ENCODE measurements at regions not wholly inside any gene's neighbourhood (a gene's known extent, or its start where the extent isn't known, plus 50 kb on each side); places are given as distances from the start of the nearest gene placed in this dataset.

DNA sequence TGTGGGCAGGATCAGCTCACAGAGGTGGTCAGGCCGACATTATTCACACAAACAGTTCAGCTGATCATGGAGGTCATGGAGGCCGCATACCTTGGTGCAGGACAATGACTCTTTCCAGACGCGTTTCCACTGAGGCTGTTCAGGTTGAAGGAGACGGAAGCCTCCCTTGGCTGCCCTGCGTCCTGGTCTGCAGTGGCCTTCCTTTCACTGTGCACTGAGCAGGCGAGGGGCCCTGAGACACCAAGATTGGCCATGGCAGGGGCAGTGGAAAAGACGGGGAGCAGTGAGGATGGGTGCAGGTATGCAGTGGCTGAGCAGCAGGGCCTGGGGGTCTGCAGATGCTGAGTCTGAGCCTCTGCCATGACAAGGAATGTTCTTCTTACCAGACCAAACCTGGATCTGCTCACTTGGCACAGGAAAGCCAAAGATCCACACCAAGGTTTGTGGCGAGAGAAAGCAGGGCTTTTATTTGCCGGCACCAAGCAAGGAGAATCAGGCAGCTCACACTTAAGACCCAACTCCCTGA is 263.3 kb downstream of the GLRX3 start:
- no peak for DNase-seq (ENCODE audit: low read depth, low spot score)
- no peak overlapping the region for H3K4me3 ChIP-seq (ENCODE audit: low read depth, low read length)
- TF ChIP-seq, protein P1, sequence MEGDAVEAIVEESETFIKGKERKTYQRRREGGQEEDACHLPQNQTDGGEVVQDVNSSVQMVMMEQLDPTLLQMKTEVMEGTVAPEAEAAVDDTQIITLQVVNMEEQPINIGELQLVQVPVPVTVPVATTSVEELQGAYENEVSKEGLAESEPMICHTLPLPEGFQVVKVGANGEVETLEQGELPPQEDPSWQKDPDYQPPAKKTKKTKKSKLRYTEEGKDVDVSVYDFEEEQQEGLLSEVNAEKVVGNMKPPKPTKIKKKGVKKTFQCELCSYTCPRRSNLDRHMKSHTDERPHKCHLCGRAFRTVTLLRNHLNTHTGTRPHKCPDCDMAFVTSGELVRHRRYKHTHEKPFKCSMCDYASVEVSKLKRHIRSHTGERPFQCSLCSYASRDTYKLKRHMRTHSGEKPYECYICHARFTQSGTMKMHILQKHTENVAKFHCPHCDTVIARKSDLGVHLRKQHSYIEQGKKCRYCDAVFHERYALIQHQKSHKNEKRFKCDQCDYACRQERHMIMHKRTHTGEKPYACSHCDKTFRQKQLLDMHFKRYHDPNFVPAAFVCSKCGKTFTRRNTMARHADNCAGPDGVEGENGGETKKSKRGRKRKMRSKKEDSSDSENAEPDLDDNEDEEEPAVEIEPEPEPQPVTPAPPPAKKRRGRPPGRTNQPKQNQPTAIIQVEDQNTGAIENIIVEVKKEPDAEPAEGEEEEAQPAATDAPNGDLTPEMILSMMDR (IDR thresholded peaks at IDR 0.05; ENCODE audit: low read depth, low read length) = no peak
- in situ Hi-C loops (cut with HindIII; ENCODE audit: low sequenced_read_pairs) = no loop called here

DNA sequence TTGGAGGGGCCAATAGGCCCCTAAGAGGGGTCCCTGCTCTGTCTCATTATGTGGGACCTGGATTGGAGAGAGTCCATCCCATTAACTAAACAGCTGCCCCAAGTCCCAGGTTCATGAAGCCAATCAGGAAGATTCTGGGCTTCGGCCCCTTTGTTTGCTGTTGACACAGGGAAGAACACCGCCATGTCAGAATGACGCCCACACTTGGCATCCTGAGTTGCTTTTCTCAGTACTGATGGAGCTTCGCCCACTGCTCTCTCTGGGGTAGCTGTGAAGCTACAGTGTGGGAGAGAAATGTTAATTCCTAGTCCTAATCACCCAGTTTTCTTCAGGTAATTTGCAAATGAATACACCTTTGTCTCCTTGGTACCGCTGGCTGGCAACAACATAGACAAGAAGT is 264.7 kb downstream of the GLRX3 start:
- H3K4me3 ChIP-seq (ENCODE audit: low read depth, low read length) = no peak overlapping the region
- no peak for DNase-seq (ENCODE audit: low read depth, low spot score)
- in situ Hi-C loops (cut with HindIII; ENCODE audit: low sequenced_read_pairs) = no loop called here
- TF ChIP-seq, protein P1 (IDR thresholded peaks at IDR 0.05; ENCODE audit: low read depth, low read length) = no peak

DNA sequence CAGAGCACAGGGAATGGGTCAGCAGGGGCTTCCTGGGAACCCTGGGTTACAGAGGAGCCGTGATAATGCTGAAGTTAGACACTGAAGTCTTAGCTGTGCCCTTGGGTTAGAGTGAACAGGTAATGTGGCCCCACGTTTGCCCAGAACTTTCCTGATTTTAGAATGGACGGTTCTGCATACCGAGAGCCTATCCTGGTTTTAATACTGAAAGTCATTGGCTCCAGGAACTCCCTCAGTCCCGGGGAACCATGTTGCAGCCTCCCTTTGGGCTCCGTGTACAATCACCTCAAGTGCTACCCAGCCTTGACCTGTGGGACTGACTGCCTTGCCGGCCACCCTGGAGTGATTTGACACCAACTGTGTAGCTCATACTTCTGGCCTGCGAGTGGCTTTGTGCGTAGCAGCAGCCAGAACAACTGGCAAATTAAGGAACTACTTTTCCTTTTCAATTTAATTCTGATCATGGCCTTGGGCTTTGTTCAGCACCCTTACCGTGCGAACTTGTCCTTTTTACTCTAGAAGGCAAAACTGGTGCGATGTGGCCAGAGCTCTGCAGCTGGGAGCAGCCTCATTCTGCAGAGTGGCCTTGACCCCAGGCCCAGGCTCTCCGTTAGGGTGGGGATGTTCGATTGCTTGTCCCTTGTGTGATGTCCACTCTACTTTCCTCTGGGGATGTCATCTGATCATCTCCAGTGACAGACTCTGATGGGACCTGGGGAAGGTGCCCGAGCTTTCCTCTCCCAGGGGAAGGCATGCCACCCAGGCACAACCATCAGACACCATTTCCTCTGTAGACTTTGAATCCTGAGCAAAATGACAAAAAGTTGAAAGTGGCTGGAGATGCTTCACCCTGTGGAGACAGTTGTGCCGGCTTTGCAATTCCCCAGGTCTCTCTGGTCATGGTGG is 265.9 kb downstream of the GLRX3 start:
- DNase-seq (ENCODE audit: low read depth, low spot score) = no peak
- TF ChIP-seq, protein P1 (IDR thresholded peaks at IDR 0.05; ENCODE audit: low read depth, low read length) = no peak
- no peak overlapping the region for H3K4me3 ChIP-seq (ENCODE audit: low read depth, low read length)
- in situ Hi-C loops (cut with HindIII; ENCODE audit: low sequenced_read_pairs) = no loop called here

DNA sequence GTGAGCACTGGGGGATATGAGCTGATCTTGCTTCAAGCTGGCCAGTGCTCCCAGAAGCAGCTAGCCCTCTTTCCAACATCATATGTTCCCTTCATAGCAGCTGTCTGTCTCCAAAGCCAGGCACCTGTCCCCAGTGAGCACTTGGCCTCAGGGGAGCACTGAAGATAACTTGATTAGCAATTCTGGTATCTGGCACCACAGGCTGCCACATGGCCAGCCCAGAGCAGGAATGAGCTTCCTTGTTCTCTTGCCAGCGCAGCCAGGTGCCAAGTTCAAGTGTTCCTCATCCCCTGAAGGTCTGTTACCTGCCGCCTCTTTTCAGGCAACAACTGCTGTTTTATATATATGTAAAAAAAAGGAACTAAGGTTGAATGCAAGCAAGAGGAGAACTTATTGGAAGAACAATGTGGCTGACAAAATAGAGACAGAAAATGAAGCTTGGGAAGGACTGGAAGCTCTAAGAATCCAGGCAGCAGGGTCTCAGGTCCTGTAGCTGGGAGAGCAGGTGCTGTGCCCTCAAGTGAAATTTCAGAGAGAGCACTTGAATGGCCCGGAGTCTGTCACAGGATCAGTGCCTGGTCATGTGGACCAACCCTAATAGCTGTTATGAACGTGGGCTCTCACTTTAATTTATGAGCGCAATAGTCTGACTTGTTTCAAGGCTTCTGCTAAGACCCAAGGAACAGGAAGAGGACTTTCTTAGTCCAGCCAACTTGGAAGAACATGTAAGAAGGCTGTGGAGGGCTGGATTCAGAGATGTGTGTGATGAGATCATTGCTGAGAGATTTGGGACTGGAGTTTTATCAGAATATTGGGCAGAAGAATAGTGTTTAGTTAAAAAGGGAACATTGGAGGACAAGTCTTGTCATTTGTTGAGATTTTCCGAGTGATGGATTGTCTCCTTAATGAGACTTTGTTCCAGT is 267.2 kb downstream of the GLRX3 start:
- DNase-seq (ENCODE audit: low read depth, low spot score) = no peak
- H3K4me3 ChIP-seq (ENCODE audit: low read depth, low read length) = no peak overlapping the region
- TF ChIP-seq, protein P1 (IDR thresholded peaks at IDR 0.05; ENCODE audit: low read depth, low read length) = no peak
- in situ Hi-C loops (cut with HindIII; ENCODE audit: low sequenced_read_pairs) = no loop called here

DNA sequence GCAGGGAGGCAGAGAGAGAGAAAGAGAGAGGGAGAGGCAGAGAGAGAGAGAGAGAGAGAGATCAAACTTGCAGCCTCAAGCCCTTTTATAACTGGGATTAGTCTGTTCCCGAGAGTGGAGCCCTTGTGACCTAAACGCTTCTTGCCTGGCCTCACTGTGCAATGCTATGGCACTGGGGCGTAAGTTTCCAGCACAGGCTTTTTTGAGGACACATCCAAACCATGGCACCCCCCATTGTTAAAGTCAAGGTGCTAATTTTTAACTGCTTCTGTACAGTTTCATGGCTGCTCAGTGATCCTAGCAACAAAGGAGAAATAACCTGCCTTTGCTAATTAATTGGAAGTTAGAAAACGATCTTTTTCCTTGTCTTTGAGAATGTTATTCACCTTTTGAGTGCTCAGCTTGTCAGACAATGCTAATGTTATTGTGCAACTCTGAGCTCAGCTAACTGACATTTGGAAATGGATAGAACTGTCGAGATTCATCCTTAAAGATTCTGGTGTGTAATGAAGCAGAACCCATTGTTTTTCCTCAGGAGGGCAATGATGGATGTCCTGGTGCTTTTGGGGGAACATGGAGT is 268.4 kb downstream of the GLRX3 start:
- H3K4me3 ChIP-seq (ENCODE audit: low read depth, low read length) = no peak overlapping the region
- TF ChIP-seq, protein P1 (IDR thresholded peaks at IDR 0.05; ENCODE audit: low read depth, low read length) = no peak
- no peak for DNase-seq (ENCODE audit: low read depth, low spot score)
- in situ Hi-C loops (cut with HindIII; ENCODE audit: low sequenced_read_pairs) = no loop called here

DNA sequence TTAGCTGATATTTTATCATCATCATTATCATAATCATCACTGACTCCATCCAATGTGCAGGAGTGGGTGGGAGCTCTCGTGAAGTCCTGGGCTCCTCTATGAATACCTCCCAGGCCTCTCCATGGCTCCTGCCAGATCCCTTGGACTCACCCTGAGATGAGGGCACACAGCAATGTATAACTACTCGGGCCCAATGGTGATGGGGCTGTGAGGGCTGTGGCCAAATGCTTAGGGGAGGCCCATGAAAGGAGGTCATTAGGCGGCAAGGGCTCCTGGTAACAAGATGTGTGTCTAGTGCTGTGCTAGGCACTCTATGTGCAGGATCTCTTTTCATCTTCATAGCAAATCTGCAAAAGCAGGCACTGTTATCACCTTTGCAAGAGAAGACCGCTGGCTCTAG is 270.9 kb downstream of the GLRX3 start:
- DNase-seq (ENCODE audit: low read depth, low spot score) = no peak
- TF ChIP-seq, protein P1 (IDR thresholded peaks at IDR 0.05; ENCODE audit: low read depth, low read length) = no peak
- in situ Hi-C loops (cut with HindIII; ENCODE audit: low sequenced_read_pairs) = no loop called here

More for the DNA sequence above, 270.9 kb downstream of the GLRX3 start:
- no peak overlapping the region for H3K4me3 ChIP-seq (ENCODE audit: low read depth, low read length)
